GM19467 (cell line): ENCODE measurements at regions not wholly inside any gene's neighbourhood (a gene's known extent, or its start where the extent isn't known, plus 50 kb on each side); places are given as distances from the start of the nearest gene placed in this dataset.
"Not testable (repeated sequence)": the region's sequence is repeated elsewhere in the genome, so short reads cannot be mapped to it uniquely, and the experiment has no call there.

ENCODE experiments used
- ATAC-seq: cut with Tn5 transposase; IDR thresholded peaks from one replicate; pipeline ENCODE4 v1.9.1; 2021; ENCODE audit warnings: mild to moderate bottlenecking, moderate library complexity; ENCODE audit not compliant: unreplicated experiment

GRCh38 chr11:122209619-122210366 lies 93.8 kb upstream of the BLID start:
- no peak for ATAC-seq

DNA sequence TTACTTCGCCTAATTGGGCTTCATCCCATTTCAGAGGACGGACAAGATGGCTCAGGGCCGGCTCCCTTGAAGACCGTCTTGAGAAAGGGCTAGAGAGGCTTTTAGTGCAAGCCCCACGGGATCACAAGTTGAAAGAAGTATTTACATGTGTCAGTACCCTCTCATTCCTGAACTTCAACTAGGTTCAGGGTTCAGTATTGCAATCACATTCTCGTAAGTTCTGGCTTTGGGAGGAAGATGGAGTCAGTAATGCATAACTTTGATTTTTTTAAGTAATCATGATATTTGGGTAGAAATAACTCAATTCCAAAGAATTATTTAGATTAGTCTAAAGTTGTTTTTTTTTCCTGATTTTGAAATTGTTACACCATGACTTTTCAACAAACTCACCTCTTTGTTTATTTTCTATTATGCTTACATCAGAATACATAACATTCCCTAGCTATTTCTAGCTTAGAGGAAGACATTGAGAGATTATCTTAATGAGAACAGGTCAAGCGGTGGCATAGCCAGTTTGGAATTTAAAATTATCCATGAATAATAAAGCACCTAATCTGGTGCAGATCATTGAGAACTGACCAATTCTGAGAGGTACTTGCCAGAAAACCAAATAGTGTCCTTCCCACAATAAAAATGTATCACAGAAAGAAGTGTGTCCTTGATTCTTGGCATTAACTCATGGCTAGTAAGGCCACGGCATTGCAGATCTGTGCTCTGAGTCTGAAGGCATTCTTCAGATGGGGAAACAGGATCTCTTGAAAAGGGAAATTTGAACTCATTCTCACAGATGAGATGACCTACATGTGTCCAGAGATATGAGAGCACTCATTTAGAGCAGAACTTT lies 92.1 kb upstream of the BLID start:
- no peak for ATAC-seq

- no peak for ATAC-seq
Measured at GRCh38 chr11:122207505-122207904, 91.5 kb upstream of the BLID start.

DNA sequence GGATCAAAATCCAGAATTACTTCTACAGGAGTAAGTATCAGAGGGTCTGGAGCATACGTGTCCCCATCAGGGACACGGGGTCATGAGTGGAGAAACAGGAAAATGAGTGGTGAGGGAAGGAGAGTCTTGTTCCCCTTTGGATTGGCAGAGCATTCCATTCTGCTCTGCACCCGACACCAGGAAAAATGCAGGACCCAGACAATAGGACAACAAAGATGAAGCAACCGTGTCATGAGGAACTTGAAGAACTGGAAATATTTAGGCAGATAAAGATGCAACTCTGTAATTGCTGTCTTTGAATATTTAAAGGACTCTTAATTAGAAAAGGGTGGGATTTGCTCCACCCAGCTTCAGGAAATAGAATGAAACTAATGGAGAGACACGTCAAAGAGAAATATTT lies 89.0 kb upstream of the BLID start:
- ATAC-seq: no peak

DNA sequence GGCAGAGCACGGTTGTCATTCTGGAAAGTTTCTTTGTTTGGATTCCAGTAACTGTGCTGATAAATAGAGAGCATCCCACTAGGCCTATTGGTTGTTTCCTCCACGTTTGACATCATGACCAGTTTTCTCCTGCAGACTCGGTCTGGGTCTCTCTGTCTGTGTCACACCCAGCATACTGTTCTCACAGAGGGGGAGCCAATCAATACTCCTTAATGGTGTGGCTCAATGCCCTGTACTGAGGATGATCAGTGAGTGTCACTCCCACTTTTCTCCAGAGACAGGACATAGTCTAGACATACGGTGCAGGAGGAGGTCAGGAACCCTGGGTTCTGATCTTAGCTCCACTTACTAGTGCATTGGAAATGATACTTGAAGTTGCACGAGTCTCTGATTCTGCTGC lies 88.2 kb upstream of the BLID start:
- no peak for ATAC-seq

DNA sequence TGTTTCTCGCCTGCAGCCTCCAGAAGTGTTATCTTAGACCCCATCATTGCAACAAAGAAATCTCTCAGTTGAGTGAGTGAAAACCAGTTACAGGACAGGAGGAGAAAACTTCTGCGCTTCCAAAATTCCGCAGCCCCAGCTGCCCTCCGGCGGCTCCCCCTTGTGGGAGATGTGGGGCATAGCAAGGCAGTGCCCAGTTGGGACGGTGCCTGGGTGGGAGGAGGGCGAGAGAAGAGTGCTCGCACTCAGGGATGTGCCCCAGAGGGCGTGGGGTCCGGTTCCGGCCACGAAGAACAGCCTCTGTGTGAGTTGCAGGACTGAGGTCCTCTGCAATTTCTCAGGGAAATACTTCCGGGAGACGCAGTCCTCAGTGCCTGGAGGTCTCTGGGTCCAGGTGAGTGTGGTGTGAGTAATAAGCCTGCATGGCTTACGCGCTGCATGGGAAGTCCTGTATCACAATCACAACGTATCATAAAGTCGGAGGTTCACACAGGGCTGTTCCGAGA lies 87.0 kb upstream of the BLID start:
- peak; percentile 83 for ATAC-seq

GRCh38 chr11:122202161-122202950 lies 86.3 kb upstream of the BLID start:
- ATAC-seq: no peak

GRCh38 chr11:122201106-122201505 lies 85.1 kb upstream of the BLID start:
- no peak for ATAC-seq

GRCh38 chr11:122199661-122200060 lies 83.6 kb upstream of the BLID start:
- ATAC-seq: no peak

DNA sequence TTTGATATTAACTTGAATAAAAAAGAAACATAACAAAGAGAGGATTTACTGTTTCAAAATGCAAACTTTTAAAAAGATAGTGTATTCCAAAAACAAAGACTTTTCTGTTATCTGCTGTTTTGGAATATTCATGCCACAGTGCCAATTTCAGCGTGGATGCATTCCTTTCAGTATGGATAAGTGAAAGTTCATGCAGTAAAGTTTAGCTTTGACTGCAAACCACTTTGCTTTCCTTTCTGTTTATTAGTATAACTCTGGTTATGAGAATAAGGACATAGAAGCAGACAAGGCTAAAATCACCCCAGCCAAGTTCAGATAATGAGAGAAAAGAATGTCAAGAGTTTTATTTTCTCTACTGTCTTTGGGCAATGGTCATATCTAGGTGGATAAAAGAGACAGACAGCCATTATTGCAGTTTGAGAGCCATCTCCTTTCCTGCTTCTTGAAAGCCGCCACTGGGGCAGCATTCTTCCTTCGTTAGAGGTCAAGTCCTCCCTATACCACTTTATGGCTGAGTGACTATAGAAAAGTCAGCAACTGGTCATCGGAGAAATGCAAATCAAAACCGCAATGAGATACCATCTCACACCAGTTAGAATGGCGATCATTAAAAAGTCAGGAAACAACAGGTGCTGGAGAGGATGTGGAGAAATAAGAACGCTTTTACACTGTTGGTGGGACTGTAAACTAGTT lies 82.4 kb upstream of the BLID start:
- no peak for ATAC-seq

DNA sequence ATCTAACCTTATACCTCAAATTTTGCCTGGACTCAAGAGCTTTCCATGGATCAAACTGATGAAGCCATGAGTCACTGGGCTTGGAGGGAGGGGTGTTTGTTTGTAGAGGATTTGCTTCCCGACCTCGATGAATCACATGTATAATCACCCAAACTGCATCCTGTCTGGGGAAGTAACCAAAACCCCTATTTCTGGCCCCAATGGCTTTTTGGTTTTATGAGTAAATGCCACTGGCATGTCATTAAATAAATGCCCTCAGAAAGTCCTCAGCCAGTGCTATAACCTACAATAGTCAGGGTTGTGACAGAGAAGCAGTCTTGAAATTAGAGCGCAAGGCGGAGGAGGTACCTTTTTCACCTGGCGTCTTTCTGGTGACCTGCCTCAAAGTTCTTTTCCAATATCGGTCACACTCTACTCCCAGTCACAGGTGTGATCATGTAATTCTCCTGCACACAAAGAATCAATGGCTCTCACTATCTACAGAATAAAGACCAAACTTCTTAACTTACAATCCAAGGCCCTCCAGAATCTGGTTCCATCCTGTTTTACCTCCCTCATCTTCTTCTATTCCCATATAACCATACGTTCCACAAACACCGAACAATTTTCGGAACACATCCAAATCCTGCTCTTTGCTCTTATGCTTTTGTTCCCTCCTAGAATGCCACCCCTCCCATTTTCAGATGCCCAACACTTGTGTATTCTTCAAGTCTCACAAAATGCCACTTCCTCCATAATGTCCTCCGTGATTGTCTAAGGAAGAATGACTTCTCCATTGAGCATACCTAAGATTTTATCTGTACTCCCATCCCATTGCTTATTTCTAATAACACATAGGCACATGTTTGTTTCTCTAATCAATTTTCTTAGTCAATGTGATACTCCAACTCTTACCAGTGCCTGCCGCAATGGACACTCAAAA lies 81.3 kb upstream of the BLID start:
- no peak for ATAC-seq

GRCh38 chr11:122195790-122196189 lies 79.8 kb upstream of the BLID start:
- ATAC-seq: no peak

DNA sequence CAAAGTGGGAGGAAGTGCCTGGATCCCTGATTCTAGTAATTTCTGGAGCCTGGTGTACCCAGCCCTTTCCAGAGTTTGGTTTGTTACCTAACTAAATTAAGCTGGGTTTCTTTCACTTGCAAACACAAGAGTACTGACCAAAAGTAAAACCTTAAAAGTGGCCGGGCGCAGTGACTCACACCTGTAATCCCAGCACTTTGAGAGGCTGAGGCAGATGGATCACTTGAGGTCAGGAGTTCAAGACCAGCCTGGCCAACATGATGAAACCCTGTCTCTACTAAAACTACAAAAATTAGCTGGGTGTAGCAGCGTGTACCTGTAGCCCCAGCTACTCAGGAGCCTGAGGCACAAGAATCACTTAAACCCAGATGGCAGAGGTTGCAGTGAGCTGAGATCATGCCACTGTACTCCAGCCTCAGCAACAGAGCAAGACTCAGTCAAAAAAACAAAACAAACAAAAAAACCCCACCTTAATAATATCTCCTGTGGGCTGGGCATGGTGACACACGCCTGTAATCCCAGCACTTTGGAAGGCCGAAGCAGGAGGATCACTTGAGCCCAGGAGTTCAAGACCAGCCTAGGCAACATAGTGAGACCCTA lies 78.0 kb upstream of the BLID start:
- not testable (repeated sequence) for ATAC-seq

DNA sequence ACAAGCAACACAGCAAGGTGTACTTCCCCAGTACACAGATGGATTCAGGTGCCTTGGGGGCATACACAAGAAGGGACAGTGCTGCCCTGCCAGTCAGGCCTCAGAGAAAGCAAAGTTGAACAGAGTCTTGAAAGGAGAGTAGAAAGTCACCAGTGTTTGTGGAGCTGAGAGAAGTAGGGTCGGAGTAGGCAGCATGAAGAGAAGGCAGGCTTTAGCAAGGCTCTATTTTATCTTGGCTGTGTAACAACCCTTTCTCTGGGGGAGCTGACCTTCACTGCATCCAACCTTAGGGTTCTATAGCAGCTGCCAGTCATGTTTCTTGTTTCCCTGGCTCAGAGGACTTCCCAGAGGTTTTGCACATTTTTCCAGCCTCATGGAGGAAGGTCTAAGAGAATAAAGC lies 77.4 kb upstream of the BLID start:
- ATAC-seq: no peak

- no peak for ATAC-seq
Measured at GRCh38 chr11:122192634-122193255, 76.7 kb upstream of the BLID start.

GRCh38 chr11:122190768-122191167 lies 74.8 kb upstream of the BLID start:
- no peak for ATAC-seq

- ATAC-seq: no peak
Measured at GRCh38 chr11:122189229-122189628, 73.2 kb upstream of the BLID start.

DNA sequence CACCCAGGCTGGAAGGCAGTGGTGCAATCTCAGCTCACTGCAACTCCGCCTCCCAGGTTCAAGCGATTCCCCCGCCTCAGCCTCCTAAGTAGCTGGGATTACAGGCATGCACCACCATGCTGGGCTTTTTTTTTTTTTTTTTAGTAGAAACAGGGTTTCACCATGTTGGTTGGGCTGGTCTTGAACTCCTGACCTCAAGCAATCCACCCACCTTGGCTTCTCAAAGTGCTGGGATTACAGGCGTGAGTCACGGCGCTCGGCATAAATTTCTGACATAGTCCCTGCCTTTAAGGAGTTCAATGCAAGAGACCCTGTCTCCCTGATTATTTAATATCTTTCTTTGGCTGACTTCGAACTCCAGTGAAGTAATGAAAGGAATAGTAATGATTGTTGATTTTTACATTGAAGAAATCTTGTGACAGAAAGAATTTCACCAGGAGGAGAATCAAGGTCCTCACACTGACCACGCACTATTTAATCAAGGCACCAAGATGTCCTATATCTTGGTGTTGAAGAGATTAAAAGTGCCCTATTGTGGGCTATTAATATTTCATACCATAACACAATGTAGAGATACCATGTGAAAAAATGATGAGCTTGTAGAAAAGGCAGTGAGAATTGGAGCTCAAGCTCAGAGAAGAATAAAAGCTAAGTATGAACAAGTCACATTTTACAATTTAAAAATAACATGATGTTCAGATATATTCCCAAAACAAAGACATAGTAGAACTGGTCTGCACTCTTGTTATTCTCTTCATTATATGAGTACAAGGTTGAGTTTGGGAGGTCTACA lies 71.6 kb upstream of the BLID start:
- ATAC-seq: no peak
